ENCODE measurements at regions not wholly inside any gene's neighbourhood (a gene's known extent, or its start where the extent isn't known, plus 50 kb on each side); places are given as distances from the start of the nearest gene placed in this dataset.

- TF ChIP-seq CTCF (IDR thresholded peaks at IDR 0.05) (no peak), POLR2A (IDR thresholded peaks at IDR 0.05) (no peak)
Observed at GRCh38 chr1:234729561-234730474, 119.8 kb upstream of the IRF2BP2 start.
